ENCODE measurements at regions not wholly inside any gene's neighbourhood (a gene's known extent, or its start where the extent isn't known, plus 50 kb on each side); places are given as distances from the start of the nearest gene placed in this dataset.

DNA sequence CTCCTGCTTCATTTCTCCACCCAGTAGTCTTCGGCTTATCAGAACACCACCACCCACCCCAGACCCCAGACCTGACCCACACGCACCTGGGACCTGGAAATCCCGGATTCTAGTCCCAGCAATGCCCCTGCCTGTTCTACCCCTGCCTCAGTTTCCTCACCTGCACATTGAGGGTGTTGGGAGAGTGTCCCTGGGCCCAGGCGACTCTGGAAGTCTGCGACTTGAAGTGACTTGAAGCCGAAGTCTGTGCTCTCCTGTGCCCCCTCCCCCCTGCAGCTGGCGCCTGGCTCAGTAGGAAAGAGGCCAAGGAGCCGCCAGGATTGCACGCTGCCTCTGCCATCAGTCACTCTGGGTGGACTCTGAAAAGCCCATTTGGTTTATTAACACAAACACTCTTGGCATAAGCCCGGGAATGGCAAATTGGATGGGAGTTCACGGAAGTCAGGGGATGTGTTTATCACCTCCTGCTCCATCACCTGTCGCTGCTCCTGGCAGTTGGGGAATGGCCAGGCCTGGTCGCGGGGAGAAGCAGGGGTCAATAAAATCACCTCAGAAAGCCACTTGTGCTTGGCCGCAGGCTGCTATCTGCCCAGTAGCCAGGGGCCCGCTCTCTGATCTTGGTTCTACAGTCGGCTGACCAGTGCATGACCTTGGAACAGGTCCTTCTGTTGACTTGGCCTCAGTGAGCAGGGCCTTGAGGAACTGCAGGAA lies 132.7 kb downstream of the ACTL8 start:
- H2AFZ ChIP-seq (ENCODE audit: low read depth) = no peak overlapping the region
- no peak for DNase-seq
- H3K9me3 ChIP-seq = no peaks in the 10 kb centered on the region
- WGBS (ENCODE audit: low lambda C conversion rate) = 65% methylated on average over 11 of the region's 17 CpGs
- H3K9ac ChIP-seq = no peak overlapping the region
- no peak overlapping the region for H3K4me2 ChIP-seq
- H3K4me3 ChIP-seq (ENCODE audit: low read depth in 2 of 2, low read length in 1 of 2) = no peak overlapping the region
- H3K4me1 ChIP-seq (ENCODE audit: control insufficient read depth in 1 of 2, insufficient read depth in 2 of 2, low read depth in 1 of 2, low read length in 1 of 2) = peaks cover 0 to 12% of the 10 kb centered on the region in 2 experiments; a peak in 1 of 4 replicates
- POLR2A ChIA-PET = no interaction called here
- H3K27me3 ChIP-seq (ENCODE audit: insufficient read depth) = no peaks in the 10 kb centered on the region; the same call in 1 of the 2 replicates
- H3K36me3 ChIP-seq (replicated peaks in 1 of 2; ENCODE audit: control insufficient read depth in 1 of 2, insufficient read depth in 2 of 2, low read length in 1 of 2) = no peaks in the 10 kb centered on the region
- H3K79me2 ChIP-seq (ENCODE audit: insufficient read depth) = no peaks in the 10 kb centered on the region
- no peaks in the 10 kb centered on the region for H3F3A ChIP-seq (replicated peaks; ENCODE audit: insufficient read depth)
- H3K9me2 ChIP-seq = no peaks in the 10 kb centered on the region
- TF ChIP-seq JUND (IDR thresholded peaks at IDR 0.05) (no peak), SMC3 (IDR thresholded peaks at IDR 0.05; ENCODE audit: low read depth, low read length) (no peak), SIN3A (IDR thresholded peaks at IDR 0.05; ENCODE audit: borderline replicate concordance, low read depth, low read length) (no peak), GABPA (IDR thresholded peaks at IDR 0.05; ENCODE audit: low read depth) (no peak), RXRA (IDR thresholded peaks at IDR 0.05; ENCODE audit: borderline replicate concordance, low read depth) (no peak), TAF1 (IDR thresholded peaks at IDR 0.05; ENCODE audit: borderline replicate concordance, low read depth, low read length) (no peak), GATA2 (CRISPR knock-in tag; IDR thresholded peaks at IDR 0.05) (no peak), TCF12 (IDR thresholded peaks at IDR 0.05) (no peak), FOXJ3 (CRISPR knock-in tag; IDR thresholded peaks at IDR 0.05) (no peak), RFX5 (IDR thresholded peaks at IDR 0.05; ENCODE audit: low read length) (no peak), TEAD4 (IDR thresholded peaks at IDR 0.05; ENCODE audit: borderline replicate concordance, insufficient read depth) (no peak), MEF2A (IDR thresholded peaks at IDR 0.05; ENCODE audit: borderline replicate concordance, low read depth) (no peak), POLR2AphosphoS5 (IDR thresholded peaks at IDR 0.05; ENCODE audit: low read depth, low read length) (no peak), RCOR1 (IDR thresholded peaks at IDR 0.05; ENCODE audit: low read length) (no peak), MAX (IDR thresholded peaks at IDR 0.05; ENCODE audit: low read depth) (no peak), PBX3 (IDR thresholded peaks at IDR 0.05) (no peak)
- TF ChIP-seq, protein P1, sequence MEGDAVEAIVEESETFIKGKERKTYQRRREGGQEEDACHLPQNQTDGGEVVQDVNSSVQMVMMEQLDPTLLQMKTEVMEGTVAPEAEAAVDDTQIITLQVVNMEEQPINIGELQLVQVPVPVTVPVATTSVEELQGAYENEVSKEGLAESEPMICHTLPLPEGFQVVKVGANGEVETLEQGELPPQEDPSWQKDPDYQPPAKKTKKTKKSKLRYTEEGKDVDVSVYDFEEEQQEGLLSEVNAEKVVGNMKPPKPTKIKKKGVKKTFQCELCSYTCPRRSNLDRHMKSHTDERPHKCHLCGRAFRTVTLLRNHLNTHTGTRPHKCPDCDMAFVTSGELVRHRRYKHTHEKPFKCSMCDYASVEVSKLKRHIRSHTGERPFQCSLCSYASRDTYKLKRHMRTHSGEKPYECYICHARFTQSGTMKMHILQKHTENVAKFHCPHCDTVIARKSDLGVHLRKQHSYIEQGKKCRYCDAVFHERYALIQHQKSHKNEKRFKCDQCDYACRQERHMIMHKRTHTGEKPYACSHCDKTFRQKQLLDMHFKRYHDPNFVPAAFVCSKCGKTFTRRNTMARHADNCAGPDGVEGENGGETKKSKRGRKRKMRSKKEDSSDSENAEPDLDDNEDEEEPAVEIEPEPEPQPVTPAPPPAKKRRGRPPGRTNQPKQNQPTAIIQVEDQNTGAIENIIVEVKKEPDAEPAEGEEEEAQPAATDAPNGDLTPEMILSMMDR (IDR thresholded peaks at IDR 0.05) = no peak
- TF ChIP-seq, protein P2, sequence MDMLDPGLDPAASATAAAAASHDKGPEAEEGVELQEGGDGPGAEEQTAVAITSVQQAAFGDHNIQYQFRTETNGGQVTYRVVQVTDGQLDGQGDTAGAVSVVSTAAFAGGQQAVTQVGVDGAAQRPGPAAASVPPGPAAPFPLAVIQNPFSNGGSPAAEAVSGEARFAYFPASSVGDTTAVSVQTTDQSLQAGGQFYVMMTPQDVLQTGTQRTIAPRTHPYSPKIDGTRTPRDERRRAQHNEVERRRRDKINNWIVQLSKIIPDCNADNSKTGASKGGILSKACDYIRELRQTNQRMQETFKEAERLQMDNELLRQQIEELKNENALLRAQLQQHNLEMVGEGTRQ (IDR thresholded peaks at IDR 0.05; ENCODE audit: borderline replicate concordance, low read depth, low read length) = no peak
- TF ChIP-seq, protein P3, sequence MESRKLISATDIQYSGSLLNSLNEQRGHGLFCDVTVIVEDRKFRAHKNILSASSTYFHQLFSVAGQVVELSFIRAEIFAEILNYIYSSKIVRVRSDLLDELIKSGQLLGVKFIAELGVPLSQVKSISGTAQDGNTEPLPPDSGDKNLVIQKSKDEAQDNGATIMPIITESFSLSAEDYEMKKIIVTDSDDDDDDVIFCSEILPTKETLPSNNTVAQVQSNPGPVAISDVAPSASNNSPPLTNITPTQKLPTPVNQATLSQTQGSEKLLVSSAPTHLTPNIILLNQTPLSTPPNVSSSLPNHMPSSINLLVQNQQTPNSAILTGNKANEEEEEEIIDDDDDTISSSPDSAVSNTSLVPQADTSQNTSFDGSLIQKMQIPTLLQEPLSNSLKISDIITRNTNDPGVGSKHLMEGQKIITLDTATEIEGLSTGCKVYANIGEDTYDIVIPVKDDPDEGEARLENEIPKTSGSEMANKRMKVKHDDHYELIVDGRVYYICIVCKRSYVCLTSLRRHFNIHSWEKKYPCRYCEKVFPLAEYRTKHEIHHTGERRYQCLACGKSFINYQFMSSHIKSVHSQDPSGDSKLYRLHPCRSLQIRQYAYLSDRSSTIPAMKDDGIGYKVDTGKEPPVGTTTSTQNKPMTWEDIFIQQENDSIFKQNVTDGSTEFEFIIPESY (IDR thresholded peaks at IDR 0.05; ENCODE audit: borderline replicate concordance, low read depth) = no peak
- CTCF ChIA-PET = interaction anchor here (0.7 kb wide), 1 partner anchor 347 kb away, joined by 3 read pairs; no protein-coding TSS in a partner anchor
- no peaks in the 10 kb centered on the region for H4K20me1 ChIP-seq (ENCODE audit: insufficient read depth)
- no peak overlapping the region for H3K27ac ChIP-seq (ENCODE audit: low read depth in 2 of 2, low read length in 1 of 2)
